ENCODE measurements at regions not wholly inside any gene's neighbourhood (a gene's known extent, or its start where the extent isn't known, plus 50 kb on each side); places are given as distances from the start of the nearest gene placed in this dataset.

DNA sequence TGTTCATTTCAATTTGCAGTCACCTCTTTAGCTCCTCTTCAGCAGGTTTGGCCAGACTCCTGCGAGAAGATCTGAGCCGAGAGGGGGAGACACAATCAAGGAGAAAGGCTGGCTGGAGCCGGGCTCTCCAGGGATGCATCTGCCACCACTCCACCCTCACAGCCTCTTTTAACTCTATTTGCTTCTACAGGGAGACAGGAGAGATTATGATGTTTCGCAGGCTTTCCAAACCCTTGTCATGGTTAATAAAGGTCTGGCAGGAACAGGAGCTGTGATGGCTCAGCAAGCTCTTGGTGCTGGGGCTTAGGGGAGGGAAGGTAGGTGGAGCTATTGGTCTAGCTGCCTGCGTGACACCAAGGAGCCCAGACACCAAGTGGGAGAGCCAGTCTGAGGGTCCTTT is 448.1 kb upstream of the PODXL start:
- H3K79me2 ChIP-seq (ENCODE audit: low read length): no peaks in the 10 kb centered on the region
- peaks cover 15% of the 10 kb centered on the region for H3K27me3 ChIP-seq (ENCODE audit: low read length)
- H3K4me2 ChIP-seq (ENCODE audit: low read length): no peak overlapping the region
- no TSS peak for BruUV-seq (replicated peaks)
- CTCF ChIA-PET: no interaction called here
- ATAC-seq: no peak
- H4K20me1 ChIP-seq (ENCODE audit: low read length): no peaks in the 10 kb centered on the region
- no peak overlapping the region for H3K27ac ChIP-seq (ENCODE audit: low read length)
- H3K9me3 ChIP-seq (ENCODE audit: low read length): no peaks in the 10 kb centered on the region
- DNase-seq: no peak
- H3K36me3 ChIP-seq (ENCODE audit: low read depth, low read length): no peaks in the 10 kb centered on the region
- H3K9me2 ChIP-seq (replicated peaks; ENCODE audit: low read length): no peaks in the 10 kb centered on the region
- H3K9ac ChIP-seq (ENCODE audit: low read length): no peak overlapping the region
- no peaks in the 10 kb centered on the region for H3F3A ChIP-seq (ENCODE audit: low read length, unreplicated experiment)
- no peak overlapping the region for H2AFZ ChIP-seq (ENCODE audit: low read length)
- no peaks in the 10 kb centered on the region for H3K4me1 ChIP-seq (ENCODE audit: insufficient read depth, low read length)
- intact Hi-C loops (cut with micrococcal nuclease): no loop called here
- H3K4me3 ChIP-seq (ENCODE audit: low read length): no peak overlapping the region
- POLR2A ChIA-PET (ENCODE audit: unreplicated experiment): no interaction called here
- TF ChIP-seq, protein P1, sequence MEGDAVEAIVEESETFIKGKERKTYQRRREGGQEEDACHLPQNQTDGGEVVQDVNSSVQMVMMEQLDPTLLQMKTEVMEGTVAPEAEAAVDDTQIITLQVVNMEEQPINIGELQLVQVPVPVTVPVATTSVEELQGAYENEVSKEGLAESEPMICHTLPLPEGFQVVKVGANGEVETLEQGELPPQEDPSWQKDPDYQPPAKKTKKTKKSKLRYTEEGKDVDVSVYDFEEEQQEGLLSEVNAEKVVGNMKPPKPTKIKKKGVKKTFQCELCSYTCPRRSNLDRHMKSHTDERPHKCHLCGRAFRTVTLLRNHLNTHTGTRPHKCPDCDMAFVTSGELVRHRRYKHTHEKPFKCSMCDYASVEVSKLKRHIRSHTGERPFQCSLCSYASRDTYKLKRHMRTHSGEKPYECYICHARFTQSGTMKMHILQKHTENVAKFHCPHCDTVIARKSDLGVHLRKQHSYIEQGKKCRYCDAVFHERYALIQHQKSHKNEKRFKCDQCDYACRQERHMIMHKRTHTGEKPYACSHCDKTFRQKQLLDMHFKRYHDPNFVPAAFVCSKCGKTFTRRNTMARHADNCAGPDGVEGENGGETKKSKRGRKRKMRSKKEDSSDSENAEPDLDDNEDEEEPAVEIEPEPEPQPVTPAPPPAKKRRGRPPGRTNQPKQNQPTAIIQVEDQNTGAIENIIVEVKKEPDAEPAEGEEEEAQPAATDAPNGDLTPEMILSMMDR (conservative IDR thresholded peaks at IDR 0.05; ENCODE audit: low read depth, low read length): no peak
- TF ChIP-seq EZH2phosphoT487 (IDR thresholded peaks at IDR 0.05; ENCODE audit: borderline replicate concordance, low read length): no peak
- no peak for TF ChIP-seq EZH2 (IDR thresholded peaks at IDR 0.05; ENCODE audit: low read length, unreplicated experiment)

DNA sequence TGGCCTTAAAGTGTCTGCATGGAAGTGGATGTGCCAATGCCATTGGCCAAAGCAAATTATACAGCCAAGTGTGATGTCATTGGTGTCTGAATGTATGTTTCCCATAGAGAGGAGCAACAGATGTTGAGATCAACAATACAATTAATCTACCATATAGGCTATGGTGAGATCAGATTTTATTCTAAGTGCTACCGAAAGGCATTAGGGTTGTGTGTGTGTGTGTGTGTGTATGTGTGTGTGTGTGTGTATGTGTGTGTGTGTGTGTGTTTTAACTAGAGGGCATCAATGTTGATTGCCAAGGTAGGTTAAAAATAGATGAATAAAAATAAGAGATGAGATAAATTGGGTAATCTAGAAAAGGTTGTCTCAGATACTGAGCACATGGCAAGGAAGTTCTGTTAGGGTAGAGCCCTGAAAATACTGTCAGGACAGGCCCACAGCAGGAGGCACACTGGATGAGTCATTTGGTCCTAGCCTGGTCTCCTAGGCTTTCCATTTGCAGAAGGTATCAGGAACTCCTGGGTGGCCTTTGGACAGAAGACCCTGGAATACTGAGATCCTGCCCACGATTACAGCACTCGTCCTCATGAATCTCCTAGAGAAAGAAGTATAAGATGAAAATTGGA is 446.0 kb upstream of the PODXL start:
- no peaks in the 10 kb centered on the region for H3K9me2 ChIP-seq (replicated peaks; ENCODE audit: low read length)
- no peaks in the 10 kb centered on the region for H3K79me2 ChIP-seq (ENCODE audit: low read length)
- no peaks in the 10 kb centered on the region for H3K4me1 ChIP-seq (ENCODE audit: insufficient read depth, low read length)
- no peaks in the 10 kb centered on the region for H4K20me1 ChIP-seq (ENCODE audit: low read length)
- H3K36me3 ChIP-seq (ENCODE audit: low read depth, low read length): no peaks in the 10 kb centered on the region
- no peak overlapping the region for H3K27ac ChIP-seq (ENCODE audit: low read length)
- no peak overlapping the region for H2AFZ ChIP-seq (ENCODE audit: low read length)
- TF ChIP-seq EZH2phosphoT487 (IDR thresholded peaks at IDR 0.05; ENCODE audit: borderline replicate concordance, low read length) (no peak), EZH2 (IDR thresholded peaks at IDR 0.05; ENCODE audit: low read length, unreplicated experiment) (no peak)
- TF ChIP-seq, protein P1 (conservative IDR thresholded peaks at IDR 0.05; ENCODE audit: low read depth, low read length): no peak
- no TSS peak for BruUV-seq (replicated peaks)
- CTCF ChIA-PET: no interaction called here
- POLR2A ChIA-PET (ENCODE audit: unreplicated experiment): no interaction called here
- peaks cover 17% of the 10 kb centered on the region for H3K27me3 ChIP-seq (ENCODE audit: low read length)
- no peaks in the 10 kb centered on the region for H3K9me3 ChIP-seq (ENCODE audit: low read length)
- no peak overlapping the region for H3K9ac ChIP-seq (ENCODE audit: low read length)
- H3K4me2 ChIP-seq (ENCODE audit: low read length): no peak overlapping the region
- no peaks in the 10 kb centered on the region for H3F3A ChIP-seq (ENCODE audit: low read length, unreplicated experiment)
- no peak for ATAC-seq
- no peak for DNase-seq
- H3K4me3 ChIP-seq (ENCODE audit: low read length): no peak overlapping the region
- intact Hi-C loops (cut with micrococcal nuclease): no loop called here

DNA sequence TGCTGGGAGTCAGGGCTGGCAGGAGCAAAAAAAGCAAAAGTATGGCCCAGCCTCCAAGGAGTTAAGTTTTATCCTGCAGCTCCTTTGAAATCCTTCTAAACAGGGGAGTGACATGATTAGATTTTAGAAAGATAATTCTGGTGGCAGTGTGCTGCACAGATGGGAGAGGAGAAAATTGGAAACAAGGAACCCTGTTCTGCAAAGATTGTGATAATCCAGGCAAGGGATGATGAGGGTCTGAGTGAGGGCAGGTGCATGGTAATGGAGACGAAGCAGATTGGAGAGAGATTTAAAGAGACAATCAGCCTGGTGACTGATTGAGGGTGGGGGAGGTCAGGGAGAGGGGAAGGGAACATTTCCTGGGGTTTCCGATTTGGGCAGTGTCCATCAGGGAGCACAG is 444.7 kb upstream of the PODXL start:
- Histone ChIP-seq H3K27ac (ENCODE audit: low read length) (no peak overlapping the region), H2AFZ (ENCODE audit: low read length) (no peak overlapping the region), H3K9ac (ENCODE audit: low read length) (no peak overlapping the region), H3K36me3 (ENCODE audit: low read depth, low read length) (no peaks in the 10 kb centered on the region), H3K79me2 (ENCODE audit: low read length) (no peaks in the 10 kb centered on the region), H3K9me3 (ENCODE audit: low read length) (no peaks in the 10 kb centered on the region), H3K4me3 (ENCODE audit: low read length) (no peak overlapping the region), H3K4me2 (ENCODE audit: low read length) (no peak overlapping the region), H4K20me1 (ENCODE audit: low read length) (no peaks in the 10 kb centered on the region), H3K27me3 (ENCODE audit: low read length) (peaks cover 25% of the 10 kb centered on the region), H3F3A (ENCODE audit: low read length, unreplicated experiment) (no peaks in the 10 kb centered on the region), H3K9me2 (replicated peaks; ENCODE audit: low read length) (no peaks in the 10 kb centered on the region), H3K4me1 (ENCODE audit: insufficient read depth, low read length) (no peaks in the 10 kb centered on the region)
- no TSS peak for BruUV-seq (replicated peaks)
- DNase-seq (no peak), ATAC-seq (no peak)
- ChIA-PET POLR2A (ENCODE audit: unreplicated experiment) (no interaction called here), CTCF (interaction anchor here (0.8 kb wide), 1 partner anchor 66 kb away, joined by 3 read pairs; no protein-coding TSS in a partner anchor)
- intact Hi-C loops (cut with micrococcal nuclease): no loop called here
- TF ChIP-seq EZH2phosphoT487 (IDR thresholded peaks at IDR 0.05; ENCODE audit: borderline replicate concordance, low read length): no peak
- TF ChIP-seq EZH2 (IDR thresholded peaks at IDR 0.05; ENCODE audit: low read length, unreplicated experiment): no peak
- TF ChIP-seq, protein P1 (conservative IDR thresholded peaks at IDR 0.05; ENCODE audit: low read depth, low read length): no peak
